Frontal cortex (tissue), 3 donors: ENCODE measurements at regions not wholly inside any gene's neighbourhood (a gene's known extent, or its start where the extent isn't known, plus 50 kb on each side); places are given as distances from the start of the nearest gene placed in this dataset.
"Not testable (repeated sequence)": the region's sequence is repeated elsewhere in the genome, so short reads cannot be mapped to it uniquely, and the experiment has no call there.

Source experiments
- DNase-seq, 2 donors: peaks; one replicate each; pipeline ENCODE4 v3.0.0; 2012; ENCODE audit warnings: low spot score in 2 of 2
- FAIRE-seq: peaks from 2 replicates; lab custom pipeline; 2012; peaks lifted over from hg19 to GRCh38; lab: Jason Lieb, UNC
- donor health status: control.
- donor health status: control.
- donor health status: control.

DNA sequence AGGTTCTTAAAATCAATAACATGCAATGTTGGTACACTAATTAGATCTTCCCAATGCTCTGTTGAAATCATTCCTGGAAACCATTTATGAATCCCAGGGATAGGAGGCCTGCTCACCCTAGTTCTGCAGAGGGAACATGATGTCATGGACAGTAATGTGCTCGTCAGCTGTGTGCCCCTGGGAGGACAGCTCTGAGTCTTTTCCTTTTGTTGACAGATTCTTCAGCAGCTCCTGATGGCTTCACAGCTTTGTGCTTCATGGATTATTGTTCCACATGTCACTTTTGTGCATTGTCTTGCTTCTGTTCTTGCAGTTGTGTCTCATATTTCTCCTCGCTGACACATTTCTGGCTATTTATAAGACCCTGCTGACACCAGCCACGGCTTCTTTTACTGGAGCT lies 367.5 kb downstream of the CCSER2 start:
- no peak for DNase-seq
- FAIRE-seq: no peak

DNA sequence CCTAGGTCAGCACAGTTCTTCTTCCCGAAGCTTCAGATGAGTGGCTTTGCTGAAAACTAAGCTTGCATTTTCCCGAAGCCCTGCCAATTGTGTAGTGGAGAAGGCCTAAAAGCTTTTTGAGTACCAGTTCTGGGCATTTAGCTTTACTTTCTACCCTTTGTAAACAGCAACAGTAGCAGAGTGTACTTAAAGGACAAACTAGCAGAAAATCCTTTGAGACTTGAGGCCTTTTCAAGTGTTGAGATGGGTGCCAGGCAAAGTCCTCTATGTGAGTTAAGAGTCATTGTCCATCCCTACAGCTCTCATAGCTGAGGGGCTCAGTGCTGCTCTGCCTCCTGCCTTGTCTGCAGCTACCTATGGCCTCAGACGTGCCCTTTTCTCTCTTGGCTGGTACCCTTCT lies 368.2 kb downstream of the CCSER2 start:
- no peak for DNase-seq
- FAIRE-seq: no peak

- DNase-seq (no peak), FAIRE-seq (no peak)
Observed at GRCh38 chr10:84698989-84699388, 370.6 kb downstream of the CCSER2 start.

GRCh38 chr10:84700668-84701369 lies 372.4 kb downstream of the CCSER2 start:
- no peak for FAIRE-seq
- no peak for DNase-seq

- no peak for FAIRE-seq
Observed at GRCh38 chr10:84701370-84701720, 373.0 kb downstream of the CCSER2 start.

DNA sequence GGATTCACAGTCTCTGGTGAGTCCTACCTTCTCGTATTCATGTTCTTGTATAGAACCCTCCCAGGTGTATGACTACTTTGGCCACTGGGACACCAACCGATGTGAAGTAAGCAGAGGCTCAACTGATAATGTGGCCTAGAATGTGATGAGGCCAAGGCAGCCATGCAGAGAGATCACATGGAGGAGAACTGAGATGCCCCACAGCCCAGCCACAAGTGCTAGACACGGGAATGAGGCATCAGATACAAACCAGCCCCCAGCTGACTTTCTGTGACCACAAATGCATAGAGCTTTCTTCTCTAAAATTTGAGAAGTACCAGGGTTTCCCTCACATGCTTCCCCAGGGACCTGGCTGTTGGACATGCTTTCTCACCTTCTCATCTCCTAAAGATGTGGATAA lies 375.7 kb downstream of the CCSER2 start:
- DNase-seq (no peak), FAIRE-seq (no peak)

More at GRCh38 chr10:84701370-84701720, 373.0 kb downstream of the CCSER2 start:
- DNase-seq: no peak

DNA sequence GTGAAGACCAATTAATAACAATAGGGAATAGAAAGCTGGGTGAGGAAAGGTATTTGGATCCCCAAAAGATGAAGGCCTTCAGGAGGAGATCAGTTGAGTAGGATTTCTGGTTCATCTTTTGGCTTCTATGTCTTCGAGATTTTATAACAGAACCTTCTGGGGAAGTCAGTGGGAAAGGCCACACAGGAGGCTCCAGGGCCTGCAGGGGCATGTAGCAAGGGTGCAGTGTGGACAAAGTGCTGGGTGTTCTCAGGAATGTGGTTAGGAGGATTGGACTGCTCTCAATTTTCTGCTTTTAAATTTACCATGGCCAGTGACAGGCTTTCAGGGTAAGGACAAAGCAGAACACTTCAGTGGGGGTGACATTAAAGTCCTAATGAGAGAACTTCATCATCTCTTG lies 378.0 kb downstream of the CCSER2 start:
- DNase-seq (no peak), FAIRE-seq (no peak)

- no peak for DNase-seq
- no peak for FAIRE-seq
Observed at GRCh38 chr10:84706875-84707274, 378.5 kb downstream of the CCSER2 start.

GRCh38 chr10:84715911-84716310 lies 387.5 kb downstream of the CCSER2 start:
- FAIRE-seq (no peak), DNase-seq (no peak)

DNA sequence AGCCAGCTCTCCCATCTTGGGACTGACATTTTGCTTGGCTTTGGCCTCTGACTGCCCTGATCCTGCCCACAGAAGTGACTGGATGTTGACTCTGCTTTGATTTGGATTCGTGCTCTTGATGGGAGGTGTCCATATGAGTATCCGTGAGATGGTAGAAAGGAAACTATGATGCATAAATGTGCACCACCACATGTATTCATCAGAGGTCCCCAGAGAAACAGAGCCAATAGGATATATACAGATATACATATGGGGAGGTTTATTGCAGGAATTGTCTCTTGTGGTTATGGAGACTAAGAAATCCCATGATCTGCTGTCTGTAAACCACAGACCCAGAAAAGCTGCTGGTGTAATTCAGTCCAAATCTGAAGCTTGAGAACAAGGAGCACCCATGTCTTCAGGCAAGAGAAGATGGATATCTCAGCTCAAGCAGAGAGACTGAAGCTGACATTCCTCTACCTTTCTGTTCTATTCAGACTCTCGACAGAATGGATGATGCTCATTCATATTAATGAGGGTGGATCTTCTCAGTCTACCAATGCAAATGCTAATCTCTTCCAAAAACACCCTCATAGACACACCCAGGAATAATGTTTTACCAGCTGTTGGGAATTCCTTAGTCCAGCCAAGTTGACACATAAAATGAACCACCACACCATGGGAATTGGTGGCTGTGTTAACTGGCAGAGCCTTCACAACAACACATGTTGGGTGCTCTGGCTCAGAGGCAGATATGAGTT lies 390.7 kb downstream of the CCSER2 start:
- DNase-seq: no peak
- no peak for FAIRE-seq

DNA sequence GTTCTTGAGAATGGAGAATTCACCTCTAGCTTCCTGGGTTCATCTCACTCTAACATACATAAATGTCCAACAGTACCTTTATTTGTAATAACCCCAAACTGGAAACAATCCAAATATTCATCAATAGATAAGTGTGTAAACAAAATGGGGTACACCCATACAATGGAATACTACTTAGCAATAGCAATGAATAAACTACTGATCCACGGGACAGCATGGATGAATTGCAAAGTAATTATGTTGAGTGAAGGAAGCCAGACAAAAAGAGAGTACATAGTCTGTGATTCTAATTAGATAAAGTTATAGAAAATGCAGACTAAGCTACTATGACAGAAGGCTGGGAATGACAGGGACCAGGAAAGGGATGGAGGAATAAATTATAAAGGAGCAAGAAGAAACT lies 391.3 kb downstream of the CCSER2 start:
- no peak for FAIRE-seq
- no peak for DNase-seq

GRCh38 chr10:84727398-84727797 lies 399.0 kb downstream of the CCSER2 start:
- DNase-seq (no peak), FAIRE-seq (no peak)

- FAIRE-seq, DNase-seq: not testable (repeated sequence)
Observed at GRCh38 chr10:84739126-84739525, 410.7 kb downstream of the CCSER2 start.

DNA sequence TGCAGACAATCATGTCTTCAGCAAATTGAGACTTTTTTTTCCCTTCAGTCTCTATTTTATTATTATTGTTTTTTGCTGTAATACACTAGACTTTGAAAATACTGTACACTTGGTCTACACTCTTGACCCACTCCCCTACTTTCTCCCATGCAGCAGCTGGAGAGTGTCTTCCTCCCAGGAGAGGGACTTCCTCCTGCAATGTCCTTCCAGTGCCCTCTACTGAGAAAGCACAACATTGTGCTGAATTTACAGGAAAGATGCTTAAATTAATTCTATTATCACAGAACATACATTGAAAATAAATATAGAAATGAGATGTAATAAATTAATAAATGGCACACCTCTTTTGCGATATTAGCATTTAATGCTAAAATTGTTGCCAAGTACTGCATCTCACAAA lies 411.3 kb downstream of the CCSER2 start:
- FAIRE-seq: no peak
- no peak for DNase-seq

GRCh38 chr10:84743483-84743882 lies 415.1 kb downstream of the CCSER2 start:
- FAIRE-seq: no peak

GRCh38 chr10:84755311-84755710 lies 426.9 kb downstream of the CCSER2 start:
- no peak for DNase-seq
- FAIRE-seq: no peak

More at GRCh38 chr10:84743483-84743882, 415.1 kb downstream of the CCSER2 start:
- DNase-seq: no peak

GRCh38 chr10:84756653-84757052 lies 428.3 kb downstream of the CCSER2 start:
- not testable (repeated sequence) for FAIRE-seq

DNA sequence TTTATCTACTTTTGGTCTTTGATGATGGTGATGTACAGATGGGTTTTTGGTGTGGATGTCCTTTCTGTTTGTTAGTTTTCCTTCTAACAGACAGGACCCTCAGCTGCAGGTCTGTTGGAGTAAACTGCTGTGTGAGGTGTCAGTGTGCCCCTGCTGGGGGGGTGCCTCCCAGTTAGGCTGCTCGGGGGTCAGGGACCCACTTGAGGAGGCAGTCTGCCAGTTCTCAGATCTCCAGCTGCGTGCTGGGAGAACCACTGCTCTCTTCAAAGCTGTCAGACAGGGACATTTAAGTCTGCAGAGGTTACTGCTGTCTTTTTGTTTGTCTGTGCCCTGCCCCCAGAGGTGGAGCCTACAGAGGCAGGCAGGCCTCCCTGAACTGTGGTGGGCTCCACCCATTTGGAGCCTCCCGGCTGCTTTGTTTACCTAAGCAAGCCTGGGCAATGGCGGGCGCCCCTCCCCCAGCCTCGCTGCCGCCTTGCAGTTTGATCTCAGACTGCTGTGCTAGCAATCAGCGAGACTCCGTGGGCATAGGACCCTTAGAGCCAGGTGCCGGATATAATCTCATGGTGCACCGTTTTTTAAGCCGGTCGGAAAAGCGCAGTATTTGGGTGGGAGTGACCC lies 433.7 kb downstream of the CCSER2 start:
- DNase-seq: not testable (repeated sequence)

More at GRCh38 chr10:84756653-84757052, 428.3 kb downstream of the CCSER2 start:
- not testable (repeated sequence) for DNase-seq

GRCh38 chr10:84762754-84763394 lies 434.5 kb downstream of the CCSER2 start:
- FAIRE-seq (no peak), DNase-seq (no peak)

More for the DNA sequence above, 433.7 kb downstream of the CCSER2 start:
- not testable (repeated sequence) for FAIRE-seq

DNA sequence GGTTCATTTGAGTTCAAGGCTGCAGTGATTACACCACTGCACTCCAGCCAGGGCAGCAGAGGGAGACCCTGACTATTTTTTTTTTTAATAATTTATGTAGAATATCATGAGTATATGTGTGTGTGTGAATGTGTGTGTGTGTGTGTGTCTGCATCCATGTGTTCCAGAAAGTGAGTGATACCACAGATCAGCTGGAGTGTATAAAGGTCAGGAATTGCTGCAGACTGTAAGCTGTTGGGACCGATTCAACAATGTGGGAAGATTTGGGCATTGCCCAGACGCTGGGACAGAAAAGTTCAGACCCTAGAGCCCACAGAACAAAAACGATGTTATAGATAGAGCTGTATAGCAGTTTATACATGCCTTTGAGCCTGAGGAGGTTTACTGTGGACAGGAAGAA lies 435.6 kb downstream of the CCSER2 start:
- FAIRE-seq (no peak), DNase-seq (no peak)
